ENCODE measurements at regions not wholly inside any gene's neighbourhood (a gene's known extent, or its start where the extent isn't known, plus 50 kb on each side); places are given as distances from the start of the nearest gene placed in this dataset.

GRCh38 chr11:104320097-104320496 lies 156.2 kb upstream of the PDGFD start:
- Histone ChIP-seq H3K9me1 (ENCODE audit: control insufficient read depth, insufficient read depth, low read length) (no peaks in the 10 kb centered on the region), H3K27ac (ENCODE audit: extremely low read depth, low read depth, low read length) (no peak overlapping the region), H2AFZ (ENCODE audit: low read depth, low read length) (no peak overlapping the region), H3K4me2 (ENCODE audit: insufficient read depth, low read length) (no peak overlapping the region), H3K79me2 (ENCODE audit: control insufficient read depth, insufficient read depth, low read length) (no peaks in the 10 kb centered on the region), H3K9ac (ENCODE audit: insufficient read depth in 1 of 2, low read depth in 2 of 2, low read length in 2 of 2) (no peak overlapping the region), H3K36me3 (ENCODE audit: control insufficient read depth, insufficient read depth, low read length) (no peaks in the 10 kb centered on the region), H4K20me1 (replicated peaks; ENCODE audit: control insufficient read depth, insufficient read depth, low read length) (no peaks in the 10 kb centered on the region), H3K4me1 (replicated peaks in 1 of 2; ENCODE audit: control insufficient read depth in 2 of 2, insufficient read depth in 2 of 2, low read length in 2 of 2) (no peaks in the 10 kb centered on the region), H3K9me3 (replicated peaks; ENCODE audit: control insufficient read depth, insufficient read depth, low read depth, low read length) (no peaks in the 10 kb centered on the region), H3K27me3 (ENCODE audit: control insufficient read depth in 2 of 2, insufficient read depth in 2 of 2, low read length in 2 of 2) (no peaks in the 10 kb centered on the region), H3K4me3 (no peak overlapping the region)
- ChIA-PET POLR2A (no interaction called here), CTCF (ENCODE audit: low intra/inter-chr PET ratio) (no interaction called here)
- in situ Hi-C loops (cut with MboI), result no loop called here
- intact Hi-C loops (cut with micrococcal nuclease), result no loop called here
- BruUV-seq (replicated peaks), result no TSS peak
- ATAC-seq (no peak), FAIRE-seq (no peak), DNase-seq (ENCODE audit: extremely low read depth in 1 of 4, low spot score in 3 of 4) (no peak)
- TF ChIP-seq ZNF224 (CRISPR knock-in tag; IDR thresholded peaks at IDR 0.05) (no peak), TFAP4 (CRISPR knock-in tag; IDR thresholded peaks at IDR 0.05; ENCODE audit: borderline replicate concordance) (no peak), ZNF584 (CRISPR knock-in tag; IDR thresholded peaks at IDR 0.05; ENCODE audit: low read depth) (no peak), ZNF778 (CRISPR knock-in tag; IDR thresholded peaks at IDR 0.05) (no peak), HDGF (IDR thresholded peaks at IDR 0.05) (no peak), CBFA2T2 (conservative IDR thresholded peaks at IDR 0.05) (no peak), HDAC2 (IDR thresholded peaks at IDR 0.05) (no peak), ZNF384 (IDR thresholded peaks at IDR 0.05; ENCODE audit: low read depth, low read length) (no peak), ZNF76 (CRISPR knock-in tag; IDR thresholded peaks at IDR 0.05; ENCODE audit: borderline replicate concordance) (no peak), ZNF512 (tag; IDR thresholded peaks at IDR 0.05) (no peak), STAT5A (IDR thresholded peaks at IDR 0.05; ENCODE audit: borderline replicate concordance, low read length) (no peak), CGGBP1 (CRISPR knock-in tag; IDR thresholded peaks at IDR 0.05) (no peak), CC2D1A (IDR thresholded peaks at IDR 0.05) (no peak), ZBTB26 (CRISPR knock-in tag; IDR thresholded peaks at IDR 0.05) (no peak), ZKSCAN8 (CRISPR knock-in tag; IDR thresholded peaks at IDR 0.05) (no peak), MED1 (CRISPR knock-in tag; IDR thresholded peaks at IDR 0.05; ENCODE audit: borderline replicate concordance) (no peak), CREB3 (tag; conservative IDR thresholded peaks at IDR 0.05; ENCODE audit: low read depth) (no peak), MAFF (IDR thresholded peaks at IDR 0.05; ENCODE audit: low read length) (no peak), NFATC3 (IDR thresholded peaks at IDR 0.05) (no peak), KDM1A (IDR thresholded peaks at IDR 0.05) (no peak)

Measured in K562 (cell line).